Ovary (tissue), 7 donors: ENCODE measurements at regions not wholly inside any gene's neighbourhood (a gene's known extent, or its start where the extent isn't known, plus 50 kb on each side); places are given as distances from the start of the nearest gene placed in this dataset.

Experiments used
- DNase-seq, 5 donors: peaks; one replicate each; pipeline ENCODE4 v3.0.0-alpha.2; 2019 to 2020
- H3K27ac ChIP-seq, 2 donors: fragments of 200-600 bp; one replicate each; pipeline versions ENCODE4 v1.5.1 to v1.8.0; 2019 to 2022
- H3K27me3 ChIP-seq: fragments of 200-600 bp; one replicate; pipeline ENCODE4 v1.8.0; 2022
- H3K36me3 ChIP-seq: fragments of 200-600 bp; sonication (generic); one replicate; pipeline ENCODE4 v1.5.1; 2019
- H3K4me1 ChIP-seq: one replicate; pipeline ENCODE4 v1.8.1; 2013; ENCODE audit warnings: mild to moderate bottlenecking, moderate library complexity; ENCODE audit not compliant: insufficient read depth
- H3K4me3 ChIP-seq: fragments of 200-600 bp; sonication (generic); one replicate; pipeline ENCODE4 v1.5.1; 2017
- H3K9me3 ChIP-seq, 2 donors: fragments of 200-600 bp in 1 of 2; sonication (generic) in 1 of 2; one replicate each; pipeline versions ENCODE4 v1.5.1 to v1.8.1; 2013 to 2019; ENCODE audit warnings: mild to moderate bottlenecking in 1 of 2, moderate library complexity in 1 of 2
- EP300 ChIP-seq: sonication (generic); formaldehyde crosslinking; IDR thresholded peaks from one replicate; pipeline ENCODE4 v1.6.1; 2017; ENCODE audit warnings: antibody characterized with exemption
- POLR2A ChIP-seq: fragments of 450-650 bp; IDR thresholded peaks from one replicate; pipeline ENCODE4 v1.6.1; 2017; ENCODE audit warnings: antibody characterized with exemption, mild to moderate bottlenecking, moderate library complexity
- WGBS, 3 donors: extraction: QIAGEN DNeasy Blood & Tissue Kit in 1 of 3; methylation state at CpG; one replicate each; pipeline versions ENCODE4 v1.1.5 to v1.1.7; 2013 to 2017; 5-methylcytosine and 5-hydroxymethylcytosine counted together
- intact Hi-C, 4 donors: fragments of 100-400 bp; cut with DNase I; formaldehyde crosslinking; loops; one replicate each; pipeline versions ENCODE4 v1.11.0 to v1.15.1; 2022 to 2023
- TF ChIP-seq, protein P1 (sequence below), 3 donors: fragments of 450-650 bp in 2 of 3; fragments of 200-600 bp in 1 of 3; IDR thresholded peaks; one replicate each; pipeline versions ENCODE4 v1.5.1 to v1.8.0; 2016 to 2022; ENCODE audit warnings: antibody characterized with exemption in 3 of 3, mild to moderate bottlenecking in 1 of 3
- donor health status: DM: no; HTN: no; CAD: no; lungs with moderate emphysema.
- donor health status: DM: no; HTN: no; CAD: no.
- donor health status: Bipolar disorder and iron deficiency.
- donor health status: DM: no; HTN: no; CAD: no.
- donor health status: DM: yes; HTN: yes; CAD: no.

- Histone ChIP-seq H3K36me3 (no peaks in the 10 kb centered on the region), H3K4me3 (no peak overlapping the region), H3K27ac (no peak overlapping the region), H3K27me3 (no peaks in the 10 kb centered on the region), H3K9me3 (no peaks in the 10 kb centered on the region), H3K4me1 (peaks cover 5% of the 10 kb centered on the region)
- DNase-seq, result no peak
- TF ChIP-seq, protein P1, sequence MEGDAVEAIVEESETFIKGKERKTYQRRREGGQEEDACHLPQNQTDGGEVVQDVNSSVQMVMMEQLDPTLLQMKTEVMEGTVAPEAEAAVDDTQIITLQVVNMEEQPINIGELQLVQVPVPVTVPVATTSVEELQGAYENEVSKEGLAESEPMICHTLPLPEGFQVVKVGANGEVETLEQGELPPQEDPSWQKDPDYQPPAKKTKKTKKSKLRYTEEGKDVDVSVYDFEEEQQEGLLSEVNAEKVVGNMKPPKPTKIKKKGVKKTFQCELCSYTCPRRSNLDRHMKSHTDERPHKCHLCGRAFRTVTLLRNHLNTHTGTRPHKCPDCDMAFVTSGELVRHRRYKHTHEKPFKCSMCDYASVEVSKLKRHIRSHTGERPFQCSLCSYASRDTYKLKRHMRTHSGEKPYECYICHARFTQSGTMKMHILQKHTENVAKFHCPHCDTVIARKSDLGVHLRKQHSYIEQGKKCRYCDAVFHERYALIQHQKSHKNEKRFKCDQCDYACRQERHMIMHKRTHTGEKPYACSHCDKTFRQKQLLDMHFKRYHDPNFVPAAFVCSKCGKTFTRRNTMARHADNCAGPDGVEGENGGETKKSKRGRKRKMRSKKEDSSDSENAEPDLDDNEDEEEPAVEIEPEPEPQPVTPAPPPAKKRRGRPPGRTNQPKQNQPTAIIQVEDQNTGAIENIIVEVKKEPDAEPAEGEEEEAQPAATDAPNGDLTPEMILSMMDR (IDR thresholded peaks at IDR 0.05), result no peak
- TF ChIP-seq POLR2A, result no peak
- no peak for TF ChIP-seq EP300
- intact Hi-C loops, result no loop called here
- WGBS, 3 donors, result 56 to 58% (median 56%) methylated on average over 9 of the region's 9 CpGs
Observed at GRCh38 chr6:11318835-11319813, 86.7 kb upstream of the NEDD9 start.

DNA sequence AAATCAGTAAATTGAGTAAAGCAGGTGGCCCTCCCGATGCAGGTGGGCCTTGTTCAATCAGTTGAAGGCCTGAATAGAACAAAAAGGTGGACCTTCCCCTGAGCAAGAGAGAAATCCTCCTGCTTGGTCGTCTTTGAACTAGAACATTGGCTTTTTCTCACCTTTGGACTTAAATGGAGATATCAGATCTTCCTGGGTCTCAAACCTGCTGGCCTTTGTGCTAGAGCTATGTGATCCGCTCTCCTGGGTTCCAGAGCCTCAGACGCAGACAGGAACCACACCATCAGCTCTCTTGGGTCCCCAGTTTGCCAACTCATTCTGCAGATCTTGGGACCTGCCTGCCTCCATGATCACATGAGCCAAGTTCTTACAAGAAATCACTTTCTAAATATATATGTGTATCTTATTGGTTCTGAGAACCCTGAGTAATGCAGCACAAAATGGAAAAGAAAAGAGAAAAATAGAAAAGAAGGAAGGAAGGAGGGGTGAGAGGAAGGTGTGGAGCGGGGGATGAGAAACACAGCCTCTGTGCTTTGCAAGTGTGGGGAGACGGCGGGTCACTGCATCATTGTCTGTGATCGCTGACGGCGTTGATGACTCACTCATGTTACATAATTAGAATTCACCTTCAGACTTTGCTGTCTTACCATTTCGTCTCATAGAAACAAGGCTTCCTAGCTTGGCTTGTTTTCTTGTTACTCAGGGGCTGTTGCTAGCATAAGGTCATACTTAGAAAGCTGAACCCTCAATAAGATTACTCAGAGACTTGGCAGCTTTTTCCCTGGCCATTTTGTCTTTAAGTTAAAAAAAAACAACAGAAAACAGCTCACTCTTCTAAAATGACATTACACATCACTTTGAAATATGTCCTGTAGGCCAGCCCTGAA lies 85.7 kb upstream of the NEDD9 start:
- 39 to 48% (median 42%) methylated on average over 11 of the region's 11 CpGs for WGBS, 3 donors

GRCh38 chr6:11315743-11316437 lies 83.4 kb upstream of the NEDD9 start:
- no peaks in the 10 kb centered on the region for H3K36me3 ChIP-seq
- intact Hi-C loops, result no loop called here
- 41 to 61% (median 54%) methylated on average over 5 of the region's 5 CpGs for WGBS, 3 donors

More for the DNA sequence above, 85.7 kb upstream of the NEDD9 start:
- Histone ChIP-seq H3K36me3 (no peaks in the 10 kb centered on the region), H3K4me1 (peaks cover 5% of the 10 kb centered on the region), H3K27ac (no peak overlapping the region), H3K9me3 (no peaks in the 10 kb centered on the region), H3K4me3 (no peak overlapping the region), H3K27me3 (no peaks in the 10 kb centered on the region)
- TF ChIP-seq, protein P1 (IDR thresholded peaks at IDR 0.05), result no peak
- no peak for TF ChIP-seq POLR2A
- TF ChIP-seq EP300, result no peak
- peak; percentile 30 to 70 (median 44) for DNase-seq
- intact Hi-C loops, result no loop called here

More at GRCh38 chr6:11315743-11316437, 83.4 kb upstream of the NEDD9 start:
- no peak overlapping the region for H3K4me3 ChIP-seq
- no peaks in the 10 kb centered on the region for H3K27me3 ChIP-seq
- TF ChIP-seq POLR2A, result no peak
- no peak for TF ChIP-seq EP300
- TF ChIP-seq, protein P1 (IDR thresholded peaks at IDR 0.05), result no peak
- no peaks in the 10 kb centered on the region for H3K9me3 ChIP-seq
- peaks cover 5% of the 10 kb centered on the region for H3K4me1 ChIP-seq
- no peak for DNase-seq
- no peak overlapping the region for H3K27ac ChIP-seq
